NCI-H128 (cell line): ENCODE measurements at regions not wholly inside any gene's neighbourhood (a gene's known extent, or its start where the extent isn't known, plus 50 kb on each side); places are given as distances from the start of the nearest gene placed in this dataset.

Source experiments
- DNase-seq: peaks from one replicate; lab custom pipeline; 2025; ENCODE audit not compliant: unreplicated experiment; lab: John Stamatoyannopoulos, UW

DNA sequence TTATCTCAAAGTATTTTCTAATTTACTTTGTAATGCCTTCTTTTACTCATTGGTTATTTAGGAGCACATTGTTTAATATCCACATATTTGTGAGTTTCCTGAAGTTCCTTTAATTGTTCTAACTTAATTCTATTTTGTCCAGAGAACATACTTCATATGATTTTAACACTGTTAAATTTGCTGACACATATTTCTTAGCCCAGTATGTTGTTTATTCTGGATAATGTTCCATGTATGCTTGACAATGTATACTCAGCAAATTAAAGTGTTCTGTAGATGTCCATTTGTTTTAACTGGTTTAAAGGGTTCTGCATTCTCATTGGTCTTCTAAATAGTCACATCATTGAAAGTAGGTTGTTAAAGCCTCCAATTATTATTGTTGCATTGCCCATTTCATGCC lies 643.7 kb upstream of the NR5A2 start:
- no peak for DNase-seq

DNA sequence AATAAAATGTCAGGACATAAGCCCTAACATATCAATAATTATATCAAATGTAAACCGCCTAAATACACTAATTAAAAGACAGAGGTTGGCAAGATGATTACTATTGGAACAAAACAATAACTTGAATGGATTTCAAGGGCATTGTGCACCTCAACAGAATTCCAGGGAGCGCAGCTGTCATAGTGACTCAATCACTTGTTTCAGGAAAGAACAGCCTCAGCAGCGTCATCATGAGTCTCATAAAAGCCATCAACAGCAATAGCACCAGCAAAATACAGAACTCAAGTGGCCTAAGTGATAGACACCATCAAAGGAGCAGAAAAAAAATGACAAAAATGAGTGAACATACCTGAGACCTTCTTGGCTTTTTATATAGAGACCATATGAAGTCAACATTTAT lies 632.7 kb upstream of the NR5A2 start:
- DNase-seq = no peak

DNA sequence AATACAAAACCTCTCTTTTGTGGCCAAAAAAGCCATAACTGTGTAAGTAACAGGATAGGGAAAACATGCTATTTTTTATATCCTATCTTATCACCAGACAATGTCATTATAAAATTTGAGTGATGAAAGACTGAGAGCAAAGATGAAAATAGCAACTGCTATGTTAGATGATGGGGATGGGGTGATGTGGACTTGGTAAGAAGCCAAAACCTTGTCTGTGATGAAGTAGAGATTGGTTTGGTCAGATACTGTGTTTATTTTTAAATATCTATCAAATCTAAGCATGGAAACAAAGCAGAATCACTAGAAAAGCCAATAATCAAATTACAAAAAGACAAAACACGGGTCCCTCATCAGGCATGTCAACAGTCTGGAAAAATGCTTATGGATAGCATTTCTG lies 631.1 kb upstream of the NR5A2 start:
- DNase-seq = no peak

DNA sequence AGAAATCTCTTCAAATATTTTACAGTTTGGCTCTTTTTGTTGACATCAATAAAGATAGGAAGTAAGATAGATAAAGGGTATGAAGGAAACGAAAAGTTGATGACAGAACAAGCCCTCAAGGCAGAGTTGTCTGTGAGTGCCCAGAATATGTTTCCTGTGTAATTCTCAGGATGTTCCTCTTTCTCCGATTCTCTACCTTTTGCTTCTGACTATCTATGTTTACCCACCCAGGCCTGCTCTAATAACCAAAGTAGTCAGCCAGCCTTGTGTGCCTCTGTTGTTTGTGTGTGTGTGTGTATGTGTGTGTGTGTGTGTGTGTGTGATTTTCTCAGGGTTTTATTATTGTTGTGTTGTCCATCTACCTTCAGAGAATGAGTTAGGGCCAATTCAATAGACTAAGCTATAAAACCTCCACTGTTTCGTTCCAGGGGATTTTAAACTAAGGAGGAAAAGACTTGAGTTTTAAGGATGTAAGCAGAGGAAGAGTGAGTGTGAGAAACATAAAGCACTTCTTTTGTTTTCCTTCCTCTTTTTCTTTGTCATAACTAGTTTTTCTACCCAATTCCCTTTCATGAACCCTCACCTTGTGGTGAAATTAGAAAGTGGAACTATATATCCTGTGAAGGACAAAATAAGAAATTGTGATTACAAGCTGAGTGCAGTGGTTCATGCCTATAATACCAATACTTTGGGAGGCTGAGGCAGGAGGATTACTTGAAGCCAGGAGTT lies 627.4 kb upstream of the NR5A2 start:
- DNase-seq = no peak

DNA sequence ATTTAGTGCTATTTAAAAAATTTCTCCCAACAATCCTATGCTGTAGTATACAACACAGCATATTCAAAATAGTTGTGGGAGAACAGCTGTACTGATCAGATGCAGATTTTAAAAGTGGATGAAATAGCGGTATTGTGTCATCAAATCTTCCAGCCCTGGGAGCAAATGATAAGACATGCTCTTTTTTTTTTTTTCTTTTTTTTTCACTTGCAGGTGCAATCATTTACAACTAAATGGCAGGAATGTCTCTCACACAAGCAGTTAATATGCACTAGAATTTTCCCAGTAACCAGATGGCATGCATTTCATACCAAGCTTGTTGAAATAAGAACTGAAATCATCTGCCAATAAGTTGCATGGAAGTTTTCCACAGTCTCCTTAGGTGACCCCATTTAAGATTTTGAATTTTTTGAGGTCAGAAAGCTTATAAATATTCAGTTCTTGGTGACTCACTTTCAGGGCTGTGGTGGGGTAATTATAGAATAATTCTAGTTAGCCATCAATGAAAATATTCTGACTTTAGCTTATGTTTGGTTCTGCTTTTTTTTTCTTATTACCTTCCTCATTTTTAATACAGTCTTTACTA lies 623.9 kb upstream of the NR5A2 start:
- no peak for DNase-seq

DNA sequence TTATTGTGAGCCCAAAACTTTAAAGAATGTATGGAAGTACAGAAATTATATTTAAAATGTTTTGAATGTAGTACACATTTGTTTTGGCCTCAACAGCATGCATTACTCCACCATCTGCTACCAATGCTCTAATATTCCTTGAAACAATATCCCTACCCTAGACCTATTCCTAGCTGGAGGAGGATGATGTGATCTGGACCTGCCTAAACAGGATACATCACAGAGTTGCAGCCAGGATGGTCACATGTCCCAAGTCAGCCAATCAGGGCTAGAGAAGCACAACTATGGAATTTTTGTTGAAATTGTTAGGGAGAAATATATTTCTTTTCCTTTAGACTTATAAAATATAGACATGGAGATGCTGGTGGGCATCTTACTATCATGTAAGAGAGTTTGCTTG lies 623.3 kb upstream of the NR5A2 start:
- no peak for DNase-seq

DNA sequence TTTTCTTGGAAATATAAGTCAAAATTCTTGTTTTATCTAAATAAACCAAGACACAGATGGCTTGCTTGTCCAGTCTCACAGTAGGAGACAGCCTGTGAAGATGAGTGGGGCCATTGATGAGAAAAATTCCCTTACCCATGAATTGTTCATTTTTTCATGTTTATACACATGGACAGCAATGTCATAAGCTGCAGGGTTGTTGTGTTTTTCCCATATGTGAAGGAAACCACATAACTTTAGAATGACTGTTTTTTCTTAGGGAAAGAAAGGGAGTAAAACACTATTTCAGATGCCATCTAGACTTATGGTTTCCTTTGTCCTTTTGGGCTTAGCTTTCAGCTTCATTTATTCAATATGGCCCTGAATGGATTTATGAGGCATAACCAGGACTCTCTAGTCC lies 622.5 kb upstream of the NR5A2 start:
- DNase-seq = no peak

DNA sequence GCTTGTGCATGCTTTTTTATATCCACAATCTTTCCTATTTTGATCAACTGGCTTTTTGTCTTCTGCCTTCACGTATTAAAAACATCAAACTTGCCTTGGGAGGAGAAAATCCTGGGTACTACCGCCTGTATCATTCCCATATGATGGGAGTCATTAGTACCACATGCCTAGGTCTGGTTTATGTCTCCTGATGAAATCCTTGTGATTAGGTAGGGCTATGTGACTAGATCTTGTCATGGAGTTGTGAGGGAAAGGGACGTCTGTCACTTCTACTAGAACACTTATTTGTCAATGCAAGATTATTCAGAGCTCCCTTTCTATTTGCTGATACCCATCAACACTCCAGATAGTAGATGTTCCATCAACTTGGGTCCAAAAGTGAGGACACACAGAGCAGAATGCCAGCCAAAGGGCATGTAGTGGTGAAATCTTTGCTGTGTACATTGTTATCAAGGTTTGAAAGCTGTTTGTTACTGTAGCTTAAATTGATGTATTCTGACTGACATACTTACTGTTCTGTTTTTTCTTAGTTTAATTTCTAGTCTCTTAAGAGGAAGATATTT lies 621.8 kb upstream of the NR5A2 start:
- DNase-seq = no peak

DNA sequence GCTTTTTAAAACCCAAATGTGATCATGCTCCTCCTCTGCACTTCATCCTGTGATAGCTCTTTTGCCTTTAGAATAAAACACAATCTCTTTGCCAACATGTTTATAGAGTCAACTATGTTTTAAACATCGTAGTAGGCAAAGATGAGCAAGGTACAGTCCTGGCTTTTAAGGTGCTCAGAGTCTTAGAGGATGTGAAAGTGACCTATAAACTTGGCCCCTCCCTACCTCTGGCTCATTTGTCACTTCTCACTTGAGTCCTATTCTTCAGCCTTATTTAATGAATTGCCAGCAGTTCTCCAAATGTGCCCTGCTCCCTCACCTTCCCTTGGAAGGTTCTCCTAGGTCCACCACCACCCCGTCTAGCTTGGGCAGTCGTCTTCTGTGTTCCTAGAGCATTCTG lies 617.0 kb upstream of the NR5A2 start:
- DNase-seq = no peak

DNA sequence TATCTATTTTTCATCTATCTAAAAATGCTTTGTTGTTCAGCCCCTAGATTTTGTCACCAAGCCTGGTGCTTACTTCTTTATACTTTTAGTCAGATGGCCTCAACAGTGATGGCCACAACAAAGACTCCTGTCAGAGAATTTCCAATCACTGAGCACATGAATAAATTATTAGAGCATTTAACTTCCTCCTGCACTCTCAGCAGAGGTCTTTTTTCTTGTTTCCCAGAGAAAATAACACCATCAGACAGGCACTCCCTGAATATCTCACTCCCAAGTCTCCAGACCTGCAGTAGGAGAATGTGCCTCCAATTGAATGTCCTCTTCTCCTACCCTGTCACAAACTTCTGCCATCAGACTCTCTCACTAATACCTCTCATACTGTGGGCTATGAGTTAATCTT lies 616.0 kb upstream of the NR5A2 start:
- no peak for DNase-seq

DNA sequence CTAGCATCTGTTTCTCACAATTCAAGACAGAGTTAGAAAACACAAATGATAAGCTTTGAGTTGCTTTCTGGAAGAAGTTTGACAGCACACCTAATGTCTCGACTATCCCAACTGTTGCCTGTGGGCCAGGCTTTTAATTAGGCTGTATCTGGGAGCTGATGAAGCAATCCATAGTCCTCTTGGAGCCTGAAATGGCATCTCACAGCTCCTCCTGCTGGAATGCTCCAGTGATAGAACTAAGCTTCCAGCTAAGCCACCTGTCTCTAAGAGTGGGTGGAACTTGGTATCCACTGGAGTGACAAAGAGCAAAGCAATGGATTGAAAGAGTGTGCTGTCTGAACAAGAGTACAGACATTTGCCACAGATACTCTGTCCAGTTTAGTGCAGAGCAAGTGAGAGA lies 605.3 kb upstream of the NR5A2 start:
- DNase-seq = no peak

DNA sequence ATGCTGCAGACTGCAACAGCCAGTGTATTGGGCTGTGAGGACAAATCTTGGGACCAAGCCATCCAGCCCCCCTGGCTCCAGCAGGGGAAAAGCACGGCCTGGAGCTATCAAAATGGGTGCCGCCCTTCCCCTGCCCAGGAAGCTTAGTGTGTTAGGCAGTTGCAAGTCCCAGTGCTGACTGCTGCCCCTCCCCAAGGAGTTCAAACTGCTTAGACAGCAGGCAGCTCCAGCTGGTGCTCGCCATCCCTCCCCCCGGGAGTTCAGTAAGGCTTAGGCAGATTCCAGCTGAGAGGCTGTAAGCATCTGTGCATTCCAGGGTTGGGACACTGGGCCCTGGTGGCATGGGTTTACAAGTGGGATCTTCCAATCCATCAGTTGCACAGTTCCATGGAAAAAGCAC lies 579.6 kb upstream of the NR5A2 start:
- no peak for DNase-seq

DNA sequence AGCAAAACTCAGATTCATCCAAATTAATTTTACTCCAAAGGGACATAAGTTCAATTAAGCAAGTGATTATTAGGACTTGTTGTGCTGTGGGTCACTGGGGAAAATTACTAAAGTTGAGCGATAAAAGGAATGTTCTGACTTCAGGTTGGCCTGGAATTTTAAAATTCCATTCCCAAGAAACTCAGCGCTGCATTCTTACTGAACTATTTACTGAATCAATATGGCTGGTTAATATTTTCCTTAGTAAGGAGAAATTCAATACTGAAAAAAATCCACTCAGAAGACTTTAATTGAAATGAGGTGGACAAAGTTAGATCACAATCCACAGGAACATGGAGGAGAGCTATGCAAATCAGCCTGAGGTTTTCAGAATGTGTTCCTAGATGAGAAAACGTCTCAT lies 578.9 kb upstream of the NR5A2 start:
- DNase-seq = no peak

DNA sequence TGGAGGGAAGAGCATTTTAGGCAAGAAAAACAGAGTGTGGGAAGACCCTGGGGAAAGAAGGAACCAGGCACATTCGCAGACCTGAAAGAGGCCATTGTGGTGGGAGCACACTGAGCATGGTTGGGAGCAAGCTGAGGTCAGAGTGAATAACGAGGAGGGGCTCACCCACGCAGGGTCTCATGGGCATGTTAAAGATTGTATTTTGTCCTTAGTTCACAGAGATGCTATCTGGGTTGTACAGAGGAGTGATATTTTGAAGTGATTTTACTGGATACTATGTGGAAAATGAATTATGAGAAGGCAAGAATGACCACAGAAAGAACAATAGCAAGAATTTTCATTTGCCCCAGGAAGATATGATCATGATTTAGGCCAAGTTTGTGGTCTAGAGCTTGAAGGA lies 578.3 kb upstream of the NR5A2 start:
- no peak for DNase-seq

DNA sequence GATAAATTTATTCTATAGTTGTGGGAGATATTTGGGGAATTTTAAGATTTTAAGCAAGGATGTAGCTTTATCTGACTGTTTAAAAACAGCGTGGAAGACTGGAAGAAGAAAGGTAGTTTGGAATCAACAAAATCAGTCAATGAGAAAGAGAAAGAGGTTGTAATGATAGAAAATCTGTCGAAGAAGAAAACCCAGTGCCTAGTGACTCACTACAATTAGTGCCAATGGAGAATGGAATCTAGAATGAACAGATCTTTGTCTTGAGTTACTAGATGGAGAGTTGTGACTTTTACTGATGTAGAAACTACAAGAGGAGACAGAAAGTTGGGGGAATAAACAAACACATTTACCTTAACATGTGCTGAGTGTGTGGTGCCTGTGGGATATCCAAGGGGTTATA lies 577.8 kb upstream of the NR5A2 start:
- no peak for DNase-seq

DNA sequence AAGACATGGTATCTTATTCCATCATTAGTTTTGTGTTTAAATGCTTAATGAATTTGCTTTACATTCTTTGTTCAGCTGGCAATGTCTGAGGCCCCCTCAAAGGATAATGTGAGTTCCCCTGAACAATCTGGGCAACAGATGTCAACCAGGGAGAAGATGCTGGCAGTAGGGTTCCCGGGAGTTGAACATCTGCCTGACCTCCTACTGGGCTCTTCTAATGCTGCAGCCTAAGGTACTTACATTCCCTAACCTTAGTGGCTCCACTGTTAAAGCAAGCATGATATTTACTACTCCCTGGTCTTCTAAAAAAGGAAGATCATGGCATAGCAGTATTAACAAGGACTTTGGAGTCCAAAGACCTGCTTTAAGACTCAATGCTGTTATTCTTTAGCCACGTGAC lies 574.9 kb upstream of the NR5A2 start:
- DNase-seq = no peak

DNA sequence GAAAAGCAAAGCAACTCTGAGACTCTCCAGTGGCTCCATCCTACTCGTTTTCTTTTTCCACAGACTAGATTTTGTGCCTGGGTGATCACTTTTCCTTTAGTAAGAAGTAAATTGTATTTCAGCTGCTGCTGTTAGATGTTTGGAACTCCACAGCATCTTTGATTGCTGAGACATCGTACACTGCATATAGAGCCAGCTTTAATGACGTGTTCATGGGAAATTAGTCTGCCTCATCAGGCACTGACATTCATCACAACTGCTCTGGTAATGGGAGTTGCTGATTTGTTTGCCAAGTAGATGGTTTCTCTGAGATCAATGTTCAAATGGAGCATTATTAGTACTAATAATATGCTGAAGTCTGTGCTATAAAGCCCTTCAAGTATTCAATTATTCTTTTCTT lies 573.8 kb upstream of the NR5A2 start:
- no peak for DNase-seq

DNA sequence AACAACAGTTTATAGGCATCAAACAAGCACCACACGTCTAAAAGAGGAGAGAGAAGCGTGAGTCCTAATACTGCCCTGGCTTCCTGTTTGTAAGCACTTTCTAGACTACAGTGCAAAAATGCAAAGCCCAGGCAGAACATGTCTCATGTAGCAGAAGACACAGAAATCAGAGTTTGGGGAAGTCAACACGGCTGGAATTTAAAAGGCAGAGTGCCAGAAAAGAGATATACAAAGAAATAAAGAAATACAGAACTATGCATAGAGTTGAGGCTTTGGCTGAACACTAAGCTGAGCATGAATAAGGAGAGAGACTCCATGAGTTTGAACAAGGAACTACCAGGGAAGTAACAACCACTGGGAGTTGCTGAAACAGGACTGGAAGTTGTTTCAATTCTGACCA lies 566.6 kb upstream of the NR5A2 start:
- no peak for DNase-seq

DNA sequence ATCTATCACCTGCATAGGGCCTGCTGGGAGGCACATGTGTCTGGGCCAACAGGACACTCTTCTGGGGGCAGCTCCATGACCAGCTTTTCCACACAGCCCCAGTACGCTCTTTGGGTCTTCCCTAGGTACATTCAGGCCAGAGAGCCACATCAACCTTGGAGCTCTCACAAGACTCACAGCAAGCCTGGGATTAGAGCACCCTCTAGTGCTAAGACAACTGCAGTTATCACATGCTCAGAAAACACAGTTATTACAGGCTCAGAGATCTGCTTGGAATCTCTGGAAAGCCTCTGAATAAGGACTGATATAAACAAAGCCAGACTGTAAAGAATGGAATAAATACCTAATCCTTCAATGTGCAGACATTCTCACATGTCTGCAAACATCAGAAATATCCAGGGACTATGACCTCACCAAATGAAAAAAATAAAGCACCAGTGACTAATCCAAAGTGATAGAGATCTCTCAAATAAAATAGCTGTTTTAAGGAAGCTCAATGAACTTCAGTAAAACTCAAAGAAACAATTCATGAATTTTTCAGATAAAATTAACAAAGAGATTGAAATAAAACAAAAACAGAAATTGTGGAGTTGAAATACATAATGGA lies 563.9 kb upstream of the NR5A2 start:
- no peak for DNase-seq

DNA sequence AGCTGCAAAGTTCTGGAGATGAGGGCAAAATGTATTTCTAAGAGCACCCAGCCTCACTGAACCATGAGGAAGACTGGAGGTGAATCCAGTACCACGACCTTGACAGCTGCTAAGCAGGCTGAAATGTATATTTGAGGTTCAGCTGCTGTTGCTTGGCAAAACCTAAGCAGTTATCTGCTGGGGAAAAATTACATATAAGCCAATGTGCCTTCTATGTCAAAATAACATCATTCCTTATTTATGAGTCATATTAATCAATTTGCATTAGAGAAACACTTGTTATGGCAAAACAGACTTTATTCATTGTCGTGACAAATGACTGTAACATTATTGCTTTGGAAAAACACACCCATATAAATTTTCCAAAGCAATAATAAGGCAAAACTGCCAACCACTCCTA lies 560.5 kb upstream of the NR5A2 start:
- no peak for DNase-seq

DNA sequence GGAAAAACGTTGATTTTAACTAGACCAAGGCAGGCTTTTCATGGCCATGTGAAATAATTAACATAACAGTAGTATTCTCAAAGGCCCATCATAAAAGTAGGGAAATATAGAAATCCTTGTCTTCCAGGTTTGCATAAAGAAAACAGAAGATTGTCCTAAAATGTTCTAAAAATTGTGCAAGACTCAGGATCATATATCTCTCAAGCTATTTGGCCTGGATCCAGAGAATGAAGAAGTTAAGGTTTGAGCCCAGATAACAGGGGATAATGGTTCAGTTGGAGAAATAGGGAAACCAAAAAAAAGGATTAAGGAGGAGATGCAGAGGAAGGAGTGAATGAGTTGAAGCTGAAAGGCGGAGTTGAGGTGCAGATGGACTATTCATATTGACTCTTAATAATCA lies 555.5 kb upstream of the NR5A2 start:
- DNase-seq = no peak

DNA sequence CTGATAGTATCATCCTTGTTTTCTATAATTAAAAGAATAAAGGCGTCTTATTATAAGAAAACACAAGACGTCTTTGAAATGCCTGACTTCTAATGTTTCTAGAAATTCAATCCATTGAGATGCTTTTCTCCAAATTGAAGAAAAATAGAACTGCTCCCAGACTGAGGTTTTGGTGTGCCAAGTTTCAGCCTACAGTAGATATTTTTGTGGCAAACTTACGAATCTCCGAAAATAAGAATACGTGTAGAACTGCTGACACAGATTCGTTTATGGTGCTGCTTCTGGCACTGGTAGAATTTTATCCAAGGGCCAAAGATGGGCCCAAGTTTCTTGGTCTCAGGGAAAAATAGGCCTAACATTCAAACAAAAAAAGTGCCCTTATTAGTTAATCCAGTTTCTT lies 554.5 kb upstream of the NR5A2 start:
- no peak for DNase-seq

DNA sequence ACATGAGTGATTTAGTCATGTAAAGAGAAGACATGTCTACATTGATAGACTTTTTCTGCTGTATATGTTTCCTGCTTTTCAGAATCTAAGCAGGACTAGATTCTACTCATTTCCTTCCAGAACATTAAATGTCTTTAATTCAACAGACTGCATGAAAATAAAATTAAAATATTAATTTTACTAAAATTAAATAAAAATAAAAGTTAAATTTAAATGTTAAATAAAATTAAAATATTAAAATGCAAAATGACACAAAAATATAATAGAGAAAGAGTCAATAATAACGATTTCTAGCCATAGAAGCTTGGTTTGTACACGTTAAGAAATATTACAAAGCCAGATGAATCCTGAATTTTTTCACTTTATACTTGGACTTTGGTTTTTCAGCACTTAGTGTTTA lies 552.8 kb upstream of the NR5A2 start:
- DNase-seq = no peak
